Neuronal stem cell (in vitro differentiated cells): ENCODE measurements at regions not wholly inside any gene's neighbourhood (a gene's known extent, or its start where the extent isn't known, plus 50 kb on each side); places are given as distances from the start of the nearest gene placed in this dataset.

ENCODE experiments used
- DNase-seq: peaks from one replicate; pipeline ENCODE4 v3.0.0-alpha.2; 2013; ENCODE audit warnings: low spot score
- H2AFZ ChIP-seq: one replicate; pipeline ENCODE4 v1.6.1; 2013; ENCODE audit warnings: mild to moderate bottlenecking, low read length, inconsistent platforms
- H2AK5ac ChIP-seq: 2 replicates; pipeline ENCODE4 v1.6.1; 2013; ENCODE audit warnings: low read depth, mild to moderate bottlenecking, inconsistent platforms, low read length, moderate library complexity, mixed read lengths
- H2BK120ac ChIP-seq: 2 replicates; pipeline ENCODE4 v1.6.1; 2013; ENCODE audit warnings: low read depth, mild to moderate bottlenecking, inconsistent platforms, low read length, moderate library complexity, mixed read lengths
- H2BK12ac ChIP-seq: one replicate; pipeline ENCODE4 v1.6.1; 2013; ENCODE audit warnings: low read length, inconsistent platforms
- H2BK15ac ChIP-seq: 2 replicates; pipeline ENCODE4 v1.6.1; 2013; ENCODE audit warnings: mild to moderate bottlenecking, low read length, inconsistent platforms, mixed read lengths
- H2BK5ac ChIP-seq: one replicate; pipeline ENCODE4 v1.6.1; 2013; ENCODE audit warnings: inconsistent platforms, mild to moderate bottlenecking, low read length, moderate library complexity
- H3K14ac ChIP-seq: one replicate; pipeline ENCODE4 v1.6.1; 2013; ENCODE audit warnings: low read length, inconsistent platforms
- H3K18ac ChIP-seq: 2 replicates; pipeline ENCODE4 v1.6.1; 2013; ENCODE audit warnings: low read length, inconsistent platforms
- H3K23ac ChIP-seq: 2 replicates; pipeline ENCODE4 v1.6.1; 2013; ENCODE audit warnings: low read depth, mild to moderate bottlenecking, mixed read lengths, low read length, inconsistent platforms; ENCODE audit not compliant: poor library complexity
- H3K27ac ChIP-seq: replicated peaks from 3 replicates; pipeline ENCODE4 v1.5.1; 2013; ENCODE audit warnings: low read length, inconsistent platforms
- H3K27me3 ChIP-seq, 3 experiments: 2 replicates each; pipeline ENCODE4 v1.6.1; 2013; ENCODE audit warnings: low read length in 3 of 3, mild to moderate bottlenecking in 2 of 3, inconsistent platforms in 1 of 3, low read depth in 1 of 3, mixed read lengths in 1 of 3, moderate library complexity in 1 of 3; ENCODE audit not compliant: control insufficient read depth in 3 of 3, insufficient read depth in 3 of 3
- H3K36me3 ChIP-seq, 2 donors: replicated peaks in 1 of 2; 2 replicates each; pipeline ENCODE4 v1.6.1; 2013; ENCODE audit warnings: low read length in 2 of 2; ENCODE audit not compliant: control insufficient read depth in 2 of 2, insufficient read depth in 2 of 2
- H3K4ac ChIP-seq: 2 replicates; pipeline ENCODE4 v1.6.1; 2013; ENCODE audit warnings: inconsistent platforms, mild to moderate bottlenecking, low read length, moderate library complexity
- H3K4me1 ChIP-seq, 2 donors: 1 replicate in 1 of 2; 2 replicates in 1 of 2; pipeline ENCODE4 v1.6.1; 2013; ENCODE audit warnings: low read length in 2 of 2, low read depth in 1 of 2; ENCODE audit not compliant: control insufficient read depth in 2 of 2, insufficient read depth in 1 of 2
- H3K4me2 ChIP-seq: one replicate; pipeline ENCODE4 v1.6.1; 2013; ENCODE audit warnings: mild to moderate bottlenecking, low read length, inconsistent platforms; ENCODE audit not compliant: insufficient read depth, poor library complexity, severe bottlenecking
- H3K4me3 ChIP-seq, 2 donors: 2 replicates each; pipeline ENCODE4 v1.5.1; 2013; ENCODE audit warnings: low read length in 2 of 2, mild to moderate bottlenecking in 2 of 2, inconsistent platforms in 1 of 2, moderate library complexity in 1 of 2
- H3K79me1 ChIP-seq: one replicate; pipeline ENCODE4 v1.6.1; 2013; ENCODE audit warnings: low read depth, mild to moderate bottlenecking, inconsistent platforms, low read length, moderate library complexity
- H3K9ac ChIP-seq: one replicate; pipeline ENCODE4 v1.6.1; 2013; ENCODE audit warnings: mild to moderate bottlenecking, low read depth, low read length, inconsistent platforms; ENCODE audit not compliant: poor library complexity
- H3K9me3 ChIP-seq, 2 donors: replicated peaks in 1 of 2; 2 replicates each; pipeline versions ENCODE3 to v1.6.1; 2013; ENCODE audit warnings: low read length in 2 of 2, mild to moderate bottlenecking in 2 of 2, inconsistent platforms in 1 of 2, low read depth in 1 of 2, mixed read lengths in 1 of 2, moderate library complexity in 1 of 2; ENCODE audit not compliant: control insufficient read depth in 2 of 2, insufficient read depth in 1 of 2
- H4K8ac ChIP-seq: one replicate; pipeline ENCODE4 v1.6.1; 2013; ENCODE audit warnings: low read depth, mild to moderate bottlenecking, inconsistent platforms, low read length, moderate library complexity
- H4K91ac ChIP-seq: one replicate; pipeline ENCODE4 v1.6.1; 2013; ENCODE audit warnings: low read length, low read depth, mild to moderate bottlenecking, inconsistent platforms; ENCODE audit not compliant: poor library complexity
- WGBS, 2 donors: extraction: QIAGEN DNeasy Blood & Tissue Kit; methylation state at CpG; one replicate each; pipeline ENCODE4 v1.1.7; 2013; ENCODE audit warnings: missing lambda C conversion rate in 2 of 2, mixed read lengths in 1 of 2; ENCODE audit not compliant: insufficient read length in 2 of 2, insufficient replicate concordance in 1 of 2; ENCODE audit errors: extremely low coverage in 2 of 2; 5-methylcytosine and 5-hydroxymethylcytosine counted together

GRCh38 chr1:29689372-29690030 is 453.2 kb downstream of the PTPRU start:
- Histone ChIP-seq H3K18ac (peak overlapping the region; percentile 60), H2BK12ac (no peak overlapping the region), H3K14ac (no peak overlapping the region), H2AFZ (no peak overlapping the region), H3K4me1 (peaks cover 3 to 6% of the 10 kb centered on the region in 2 donors), H3K23ac (peak overlapping the region; percentile 38), H3K27me3 (no peaks in the 10 kb centered on the region), H3K9me3 (peaks cover 0 to 3% of the 10 kb centered on the region in 2 donors), H3K27ac (no peak overlapping the region), H4K91ac (no peak overlapping the region), H3K9ac (no peak overlapping the region), H2AK5ac (peak overlapping the region; percentile 57), H2BK5ac (no peak overlapping the region), H4K8ac (no peak overlapping the region), H2BK120ac (no peak overlapping the region), H3K36me3 (no peaks in the 10 kb centered on the region), H3K4me3 (no peak overlapping the region), H3K4ac (no peak overlapping the region), H3K4me2 (no peak overlapping the region), H2BK15ac (no peak overlapping the region), H3K79me1 (no peaks in the 10 kb centered on the region)
- no CpG with 5 or more reads among the region's 13 CpGs for WGBS, 2 donors
- no peak for DNase-seq

- no peaks in the 10 kb centered on the region for H3K9me3 ChIP-seq
- no peak overlapping the region for H3K4ac ChIP-seq
- peak overlapping the region; percentile 60 for H2AFZ ChIP-seq
- H3K27ac ChIP-seq: no peak overlapping the region
- H2BK15ac ChIP-seq: no peak overlapping the region
- H3K79me1 ChIP-seq: no peaks in the 10 kb centered on the region
- no peak overlapping the region for H3K9ac ChIP-seq
- no peaks in the 10 kb centered on the region for H3K36me3 ChIP-seq
- no peak for DNase-seq
- whole genome bisulfite sequencing, 2 donors: no CpG with 5 or more reads among the region's 14 CpGs
- H2BK5ac ChIP-seq: no peak overlapping the region
- no peak overlapping the region for H2BK12ac ChIP-seq
- H3K18ac ChIP-seq: peak overlapping the region; percentile 0
- H3K4me3 ChIP-seq: no peak overlapping the region
- H3K4me2 ChIP-seq: no peak overlapping the region
- no peak overlapping the region for H3K14ac ChIP-seq
- H4K8ac ChIP-seq: no peak overlapping the region
- no peak overlapping the region for H3K23ac ChIP-seq
- H2AK5ac ChIP-seq: peak overlapping the region; percentile 57
- H2BK120ac ChIP-seq: no peak overlapping the region
- H3K4me1 ChIP-seq: peaks cover 3 to 6% of the 10 kb centered on the region in 2 donors
- no peaks in the 10 kb centered on the region for H3K27me3 ChIP-seq
- no peak overlapping the region for H4K91ac ChIP-seq
These were observed 452.4 kb downstream of the PTPRU start for GRCh38 chr1:29688471-29689365.

- H3K27me3 ChIP-seq: no peaks in the 10 kb centered on the region
- WGBS, 2 donors: no CpG with 5 or more reads among the region's 4 CpGs
- no peak overlapping the region for H3K4me2 ChIP-seq
- no peak overlapping the region for H2BK5ac ChIP-seq
- no peak overlapping the region for H4K8ac ChIP-seq
- H3K4me3 ChIP-seq: no peak overlapping the region
- no peaks in the 10 kb centered on the region for H3K79me1 ChIP-seq
- no peaks in the 10 kb centered on the region for H3K36me3 ChIP-seq
- H2AFZ ChIP-seq: no peak overlapping the region
- no peak overlapping the region for H3K18ac ChIP-seq
- H3K9me3 ChIP-seq: no peaks in the 10 kb centered on the region
- H3K27ac ChIP-seq: no peak overlapping the region
- H4K91ac ChIP-seq: no peak overlapping the region
- H2BK12ac ChIP-seq: no peak overlapping the region
- no peak overlapping the region for H2BK120ac ChIP-seq
- DNase-seq: no peak
- no peak overlapping the region for H2BK15ac ChIP-seq
- peaks cover 3 to 6% of the 10 kb centered on the region in 2 donors for H3K4me1 ChIP-seq
- H3K4ac ChIP-seq: no peak overlapping the region
- no peak overlapping the region for H3K23ac ChIP-seq
- H3K9ac ChIP-seq: no peak overlapping the region
- H3K14ac ChIP-seq: no peak overlapping the region
- H2AK5ac ChIP-seq: no peak overlapping the region
These were observed 451.4 kb downstream of the PTPRU start for GRCh38 chr1:29687601-29688244.

- Histone ChIP-seq H3K79me1 (no peaks in the 10 kb centered on the region), H2AFZ (no peak overlapping the region), H3K18ac (no peak overlapping the region), H3K9ac (no peak overlapping the region), H3K9me3 (no peaks in the 10 kb centered on the region), H2BK15ac (no peak overlapping the region), H2BK5ac (no peak overlapping the region), H4K8ac (no peak overlapping the region), H3K4ac (no peak overlapping the region), H3K4me1 (peaks cover 3 to 9% of the 10 kb centered on the region in 2 donors), H3K4me2 (no peak overlapping the region), H3K27ac (no peak overlapping the region), H3K27me3 (no peaks in the 10 kb centered on the region), H3K23ac (no peak overlapping the region), H3K36me3 (no peaks in the 10 kb centered on the region), H3K14ac (no peak overlapping the region), H2BK120ac (no peak overlapping the region), H3K4me3 (no peak overlapping the region), H2AK5ac (peak overlapping the region; percentile 58), H2BK12ac (no peak overlapping the region), H4K91ac (no peak overlapping the region)
- WGBS, 2 donors: no CpG with 5 or more reads among the region's 3 CpGs
- DNase-seq: no peak
These were observed 450.8 kb downstream of the PTPRU start for GRCh38 chr1:29687166-29687565.
